HG03460 (cell line): ENCODE measurements at regions not wholly inside any gene's neighbourhood (a gene's known extent, or its start where the extent isn't known, plus 50 kb on each side); places are given as distances from the start of the nearest gene placed in this dataset.
"Not testable (repeated sequence)": the region's sequence is repeated elsewhere in the genome, so short reads cannot be mapped to it uniquely, and the experiment has no call there.

Experiments used
- ATAC-seq: cut with Tn5 transposase; IDR thresholded peaks from one replicate; pipeline ENCODE4 v1.9.1; 2021; ENCODE audit not compliant: unreplicated experiment

DNA sequence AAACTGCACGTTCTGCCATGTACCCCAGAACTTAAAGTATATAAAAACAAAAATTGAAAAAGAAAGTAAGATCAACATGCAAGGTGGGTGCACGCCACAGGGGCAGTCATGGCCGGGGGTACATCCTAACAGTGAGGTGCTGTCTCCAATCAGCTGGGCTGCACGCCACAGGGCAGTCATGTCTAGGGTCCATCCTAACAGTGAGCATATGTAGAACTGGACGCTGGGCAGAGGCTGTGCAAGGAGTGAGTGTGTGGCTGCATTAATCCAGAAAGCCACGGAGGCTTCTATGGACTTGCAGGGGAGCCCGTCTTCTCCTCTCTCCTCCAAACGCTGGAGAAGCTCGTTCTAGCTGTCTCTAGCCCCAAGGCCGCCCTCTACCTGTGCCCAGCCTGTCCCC, 1105.0 kb downstream of the BRD1 start:
- ATAC-seq = no peak

DNA sequence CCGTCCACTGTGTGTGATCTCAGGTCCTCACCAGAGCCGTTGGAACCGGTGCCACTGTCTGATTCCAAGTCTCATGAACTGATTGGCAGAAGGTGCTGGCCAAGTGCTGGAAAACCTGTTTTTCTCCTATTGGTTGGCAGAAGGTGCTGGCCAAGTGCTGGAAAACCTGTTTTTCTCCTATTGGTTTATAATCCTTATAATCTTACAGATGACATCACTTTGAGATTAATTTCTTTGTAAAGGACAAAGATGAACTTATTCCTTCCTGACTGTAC, 1106.3 kb downstream of the BRD1 start:
- no peak for ATAC-seq

DNA sequence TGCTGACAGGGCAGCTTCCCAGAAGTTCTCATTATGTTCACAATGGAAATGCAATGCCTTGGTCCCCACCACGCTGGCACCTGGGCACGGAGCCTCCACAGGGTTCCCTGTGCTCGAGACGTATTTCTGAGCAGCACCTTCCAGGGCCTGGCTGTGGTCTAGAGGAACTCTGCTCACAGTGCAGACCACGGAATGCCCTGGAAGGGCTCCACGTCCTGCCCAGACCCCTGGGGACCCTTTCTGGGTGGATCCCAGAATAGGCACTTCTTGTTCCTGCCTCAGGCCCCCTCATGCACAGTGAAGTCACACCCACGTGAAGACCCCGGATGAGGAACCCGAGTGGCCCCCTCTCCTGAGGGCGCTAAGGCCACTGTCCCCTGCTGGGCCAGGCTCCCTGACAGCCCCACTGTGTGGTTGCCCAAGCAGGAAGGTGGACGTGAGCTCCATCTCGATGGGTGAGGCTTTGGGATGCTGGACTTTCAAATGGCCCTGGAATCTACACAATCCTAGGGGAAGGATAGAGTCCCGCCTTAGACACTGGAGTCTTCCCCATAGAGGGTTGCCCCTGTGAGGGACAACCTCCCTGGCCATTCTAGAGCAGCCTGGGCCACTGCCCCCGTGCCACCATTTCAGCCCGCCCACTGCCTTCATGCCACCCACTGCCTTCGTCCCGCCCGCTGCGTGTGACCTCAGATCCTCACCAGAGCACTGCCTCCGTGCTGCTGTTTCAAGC, 1106.8 kb downstream of the BRD1 start:
- no peak for ATAC-seq

DNA sequence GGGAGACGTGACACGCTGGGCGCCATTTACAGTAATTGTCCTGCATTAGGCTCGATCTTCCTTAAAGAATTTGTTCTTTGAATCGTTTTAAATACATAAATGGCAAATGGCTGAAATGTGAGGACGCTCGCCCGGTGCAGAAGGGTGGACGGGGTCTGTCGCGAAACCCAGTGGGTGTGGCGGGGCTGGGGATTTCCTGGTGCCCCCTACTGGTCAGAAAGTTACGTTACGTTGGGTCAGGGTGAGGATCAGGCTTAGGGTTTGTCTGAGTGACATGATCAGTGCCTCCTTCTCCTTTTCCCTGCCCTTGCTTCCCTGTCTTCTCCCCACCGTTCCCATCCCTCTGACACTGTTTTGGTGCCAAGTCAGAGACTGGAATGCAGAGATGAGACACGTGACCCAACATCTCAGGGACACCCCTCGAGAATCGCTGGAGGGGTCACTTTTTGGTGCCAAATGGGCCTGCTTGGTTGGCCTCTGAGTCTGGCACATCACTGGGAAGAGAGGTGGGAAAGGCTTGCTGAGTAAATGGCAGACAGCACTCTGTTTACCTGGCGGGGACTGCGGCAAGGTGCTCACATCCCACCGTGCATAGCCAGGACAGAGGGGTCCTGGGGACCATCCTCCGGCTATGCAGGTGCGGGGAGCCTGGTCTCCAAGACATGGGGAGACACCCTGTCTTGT, 1107.6 kb downstream of the BRD1 start:
- ATAC-seq = no peak

DNA sequence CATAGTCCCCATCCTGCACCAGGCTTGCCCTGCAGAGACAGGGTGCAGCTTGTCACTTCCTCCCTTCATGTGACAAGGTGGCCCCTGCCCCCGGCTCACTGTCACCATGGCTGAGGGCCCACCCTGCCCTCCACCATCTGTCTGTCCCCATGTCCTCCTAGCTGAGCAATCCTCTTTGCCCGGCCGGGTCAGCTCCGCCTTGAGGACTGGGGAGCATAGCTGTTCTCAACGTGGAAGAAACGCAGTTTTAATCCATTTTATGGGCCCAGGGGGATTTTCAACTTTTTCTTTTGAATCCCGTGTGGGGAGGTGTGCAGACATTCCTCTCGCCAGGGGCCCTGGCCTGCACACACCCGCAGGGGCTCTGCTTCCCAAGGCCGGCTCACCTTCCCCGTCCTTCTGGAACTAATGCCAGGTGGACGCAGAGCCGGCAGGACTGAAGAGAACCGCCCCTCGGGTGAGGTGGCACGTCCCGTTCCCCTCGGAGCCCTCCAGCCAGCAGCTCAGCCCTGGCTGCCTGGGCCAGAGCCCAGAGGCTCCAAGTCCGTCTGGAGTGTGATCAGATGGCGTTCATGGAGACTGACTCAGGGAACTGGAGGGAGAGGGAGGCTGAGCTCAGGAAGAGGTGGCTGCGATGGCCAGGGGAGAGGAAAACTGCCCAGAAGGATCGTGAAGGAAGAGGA, 1108.7 kb downstream of the BRD1 start:
- no peak for ATAC-seq

DNA sequence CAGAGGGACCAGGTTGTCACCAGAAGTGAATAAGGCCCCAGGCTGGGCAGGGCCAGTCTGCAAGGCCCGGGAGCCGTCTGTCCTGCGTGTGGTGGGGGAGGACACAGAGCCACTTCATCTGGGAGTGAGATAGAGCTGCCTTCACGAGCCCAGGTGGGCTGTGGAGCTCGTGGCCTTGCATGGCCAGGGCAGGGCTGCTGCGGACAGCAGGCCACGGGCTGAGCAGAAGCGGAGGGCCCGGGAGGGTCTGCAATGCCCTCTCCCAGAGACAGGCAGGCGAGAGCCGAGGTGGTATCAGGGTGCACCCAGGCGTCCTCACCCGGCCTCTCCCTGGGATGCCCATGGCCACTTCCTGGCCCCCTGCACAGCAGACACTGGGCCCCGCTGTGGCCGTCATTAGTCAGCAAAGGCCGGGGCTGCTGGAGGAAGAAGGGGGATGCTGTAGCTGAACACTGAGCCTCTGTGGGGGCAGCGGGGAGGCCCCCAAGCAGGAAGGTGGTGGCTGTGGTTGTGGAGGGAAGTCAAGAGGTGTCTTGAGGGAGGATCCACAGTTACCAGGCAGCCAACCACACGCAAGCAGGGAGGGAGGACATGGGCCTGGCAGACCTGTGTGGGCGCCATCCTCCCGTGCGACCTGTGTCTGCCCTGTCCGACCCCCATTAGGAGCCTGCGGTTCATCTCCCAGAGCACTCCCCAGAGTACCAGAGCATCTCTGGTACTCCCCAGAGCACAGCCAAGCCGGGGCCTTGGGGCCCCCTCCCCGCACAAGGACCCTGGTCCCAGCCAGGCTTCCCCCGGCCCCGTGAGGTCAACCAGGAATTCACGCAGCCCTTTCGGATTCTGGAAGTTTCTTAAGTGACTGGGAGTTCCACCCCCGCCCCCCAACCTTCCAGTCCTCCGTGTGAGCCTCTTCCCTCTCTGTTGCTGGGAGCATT, 1109.5 kb downstream of the BRD1 start:
- no peak for ATAC-seq

DNA sequence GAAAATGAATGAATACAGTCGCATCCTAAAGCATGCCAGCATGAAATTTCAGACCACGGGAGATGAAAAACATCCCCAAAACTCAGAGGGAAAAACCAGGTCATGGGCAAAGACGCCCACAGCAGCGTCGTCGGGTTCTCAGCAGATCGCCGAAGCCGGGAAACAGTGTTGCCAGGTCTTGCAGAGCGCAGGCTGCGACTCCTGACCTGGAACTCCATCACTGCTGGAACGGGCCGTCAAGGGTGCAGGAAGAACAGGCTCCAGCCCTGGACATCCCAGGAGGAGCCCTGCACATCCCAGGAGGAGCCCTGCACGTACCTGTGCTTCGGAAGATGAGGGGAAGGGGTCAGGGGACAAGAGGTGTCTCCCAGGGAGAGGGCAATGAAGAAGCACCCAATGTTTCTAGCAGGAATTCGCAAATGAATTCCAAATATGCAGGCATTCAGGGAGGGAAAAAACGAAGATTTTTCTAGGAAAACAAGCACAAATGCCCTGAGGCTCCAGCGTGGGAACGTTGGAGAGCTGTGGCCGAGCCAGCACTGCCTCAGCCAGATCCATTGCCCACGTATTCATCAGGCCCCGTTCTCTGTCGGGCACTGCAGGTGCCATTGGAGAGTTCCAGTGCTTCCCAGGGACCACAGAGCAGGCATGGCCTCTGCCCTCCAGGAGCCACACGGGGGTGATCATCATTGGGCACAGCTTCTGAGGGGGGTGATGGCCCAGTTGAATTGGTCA, 1110.4 kb downstream of the BRD1 start:
- ATAC-seq = no peak

DNA sequence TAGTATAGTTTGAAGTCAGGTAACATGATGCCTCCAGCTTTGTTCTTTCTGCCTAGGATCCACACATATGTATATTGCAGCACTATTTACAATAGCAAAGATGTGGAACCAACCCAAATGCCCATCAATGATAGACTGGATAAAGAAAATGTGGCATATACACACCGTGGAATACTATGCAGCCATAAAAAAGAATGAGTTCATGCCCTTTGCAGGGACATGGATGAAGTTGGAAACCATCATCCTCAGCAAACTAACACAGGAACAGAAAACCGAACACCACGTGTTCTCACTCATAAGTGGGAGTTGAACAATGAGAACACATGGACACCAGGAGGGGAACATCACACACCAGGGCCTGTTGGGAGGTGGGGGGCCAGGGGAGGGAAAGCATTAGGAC, 1111.5 kb downstream of the BRD1 start:
- not testable (repeated sequence) for ATAC-seq

DNA sequence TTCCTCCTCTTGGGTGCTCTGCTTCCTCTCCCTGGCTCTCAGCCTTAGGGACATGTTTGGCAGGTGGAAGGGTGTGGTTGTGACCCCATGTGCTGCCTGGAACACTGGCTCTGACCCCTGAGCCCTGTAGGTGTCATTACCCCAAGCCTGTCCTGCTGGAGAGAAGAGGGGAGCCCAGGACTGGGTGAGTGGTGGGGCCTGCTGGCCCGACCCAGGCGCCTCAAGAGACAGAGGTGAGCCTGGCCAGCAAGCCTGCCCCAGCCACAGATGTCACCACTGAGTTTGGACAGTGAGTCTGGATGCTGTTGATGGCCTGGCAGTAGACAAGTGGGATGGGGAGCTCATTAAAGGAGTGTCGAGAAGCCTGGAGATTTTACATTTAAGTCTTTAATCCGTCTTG, 1112.2 kb downstream of the BRD1 start:
- no peak for ATAC-seq

DNA sequence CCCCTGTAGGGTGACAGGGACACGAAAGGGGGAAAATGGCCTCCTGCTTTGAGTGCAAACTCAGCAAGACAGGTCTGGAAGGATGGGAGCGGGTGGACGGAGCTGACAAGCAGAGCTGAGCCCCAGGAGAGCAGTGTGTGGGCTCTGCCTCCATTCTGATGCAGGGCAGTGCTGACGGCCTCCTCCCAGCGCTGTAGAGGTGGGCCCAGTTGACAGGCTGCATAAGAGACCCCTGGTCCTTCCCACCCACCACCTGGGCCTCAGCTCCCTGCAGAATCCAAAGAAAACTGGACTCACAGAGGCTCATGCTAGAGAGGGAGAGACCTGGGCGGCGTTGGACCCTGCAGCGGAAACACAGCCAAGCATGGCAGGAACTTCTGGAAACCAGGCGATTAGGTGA, 1113.4 kb downstream of the BRD1 start:
- ATAC-seq = no peak

DNA sequence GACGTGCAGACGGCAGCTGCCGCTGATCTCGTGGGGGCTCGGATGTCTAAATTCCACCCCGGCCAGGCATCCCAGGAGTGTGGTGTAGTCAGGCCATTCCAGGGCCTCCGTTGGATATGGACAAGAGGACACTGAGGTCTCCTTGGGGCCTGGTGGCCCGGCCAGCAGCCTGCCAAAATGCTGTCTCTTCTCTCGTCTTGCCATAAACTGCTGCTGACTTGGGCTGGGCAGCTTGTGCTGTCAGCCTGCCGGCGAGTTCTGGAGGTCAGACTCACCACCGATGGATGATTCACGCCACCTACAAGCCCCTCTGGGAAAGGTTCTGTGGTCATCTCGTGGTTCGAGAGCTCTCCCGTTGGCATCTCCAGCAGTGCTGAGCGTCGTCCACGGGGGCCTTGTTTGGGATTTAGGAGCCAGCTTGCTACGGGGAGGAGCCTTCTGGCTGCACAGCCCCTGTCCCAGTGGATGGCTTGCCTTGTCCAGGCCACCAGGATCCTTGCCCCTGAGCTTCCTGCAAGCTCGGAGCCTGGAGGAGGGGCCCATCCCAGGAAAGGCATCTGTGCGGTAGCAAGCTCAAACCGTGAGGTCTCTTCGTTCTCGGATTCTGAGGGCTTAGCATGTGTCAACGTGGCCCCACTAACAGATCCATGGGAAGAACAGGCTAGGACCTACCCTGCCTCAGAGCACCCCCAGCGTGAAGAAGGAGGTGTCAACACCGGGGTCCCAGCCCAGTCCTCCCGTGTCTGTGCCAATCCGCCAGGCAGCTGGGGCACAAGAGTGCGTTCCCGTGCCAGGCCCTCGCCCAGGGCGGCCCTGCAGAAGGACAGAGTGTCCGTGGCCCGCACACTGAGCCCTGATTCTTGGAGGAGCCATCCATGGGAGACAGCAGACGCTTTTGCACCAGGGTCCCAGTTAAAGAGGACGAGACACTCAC, 1114.1 kb downstream of the BRD1 start:
- ATAC-seq = no peak

DNA sequence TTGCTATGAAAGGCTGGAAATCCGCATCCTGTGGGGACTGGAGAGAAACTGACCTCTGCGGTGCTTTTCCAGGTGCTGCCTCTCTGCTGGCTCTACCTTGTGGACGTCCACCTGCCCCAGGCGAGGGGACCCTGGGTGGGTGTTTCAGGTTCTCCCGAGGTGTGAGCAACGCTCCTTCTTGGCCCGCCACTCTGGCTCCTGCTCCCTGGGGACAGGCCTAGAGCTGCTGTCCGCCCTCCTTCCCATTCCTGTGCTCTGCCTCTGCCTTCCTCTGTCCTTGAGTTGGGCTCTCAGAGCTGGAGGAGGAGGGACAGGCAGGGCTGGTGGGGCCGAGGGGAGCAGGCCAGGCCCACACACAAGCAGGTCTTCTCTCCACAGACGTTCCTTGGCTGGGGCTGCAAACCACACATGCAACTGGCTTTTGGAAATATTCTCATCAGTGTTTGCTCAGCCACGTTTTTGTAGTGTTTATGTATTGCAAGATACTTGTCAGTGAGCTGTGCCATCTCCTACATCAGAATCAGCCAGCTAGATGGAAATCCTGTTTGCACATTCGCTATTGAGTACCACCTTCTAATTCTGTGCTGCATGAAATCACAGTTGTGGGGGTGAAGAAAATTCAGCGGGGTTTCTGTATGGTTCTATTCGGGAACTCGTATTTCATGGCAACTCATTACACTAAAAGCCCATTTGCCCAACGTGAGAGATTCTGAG, 1115.0 kb downstream of the BRD1 start:
- ATAC-seq = no peak

DNA sequence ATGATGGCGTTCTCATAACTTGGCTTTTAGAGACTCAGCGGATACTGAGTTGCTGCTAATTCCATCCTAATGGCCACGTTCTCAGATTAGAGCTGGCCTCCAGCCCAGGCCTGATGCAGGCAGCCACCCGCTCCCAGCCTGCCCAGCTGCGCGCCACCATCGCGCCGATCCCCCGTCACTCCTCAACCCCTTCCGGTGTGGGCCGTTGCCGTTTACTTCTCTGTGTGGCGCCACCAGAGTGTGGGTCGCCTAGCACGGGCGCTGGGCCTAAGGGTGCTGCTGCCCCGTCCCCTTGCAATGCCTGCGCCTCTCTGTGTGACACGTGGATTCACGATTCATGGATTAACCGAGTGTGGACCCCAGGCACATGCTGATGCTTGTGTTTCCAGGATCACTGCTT, 1116.0 kb downstream of the BRD1 start:
- ATAC-seq = no peak

DNA sequence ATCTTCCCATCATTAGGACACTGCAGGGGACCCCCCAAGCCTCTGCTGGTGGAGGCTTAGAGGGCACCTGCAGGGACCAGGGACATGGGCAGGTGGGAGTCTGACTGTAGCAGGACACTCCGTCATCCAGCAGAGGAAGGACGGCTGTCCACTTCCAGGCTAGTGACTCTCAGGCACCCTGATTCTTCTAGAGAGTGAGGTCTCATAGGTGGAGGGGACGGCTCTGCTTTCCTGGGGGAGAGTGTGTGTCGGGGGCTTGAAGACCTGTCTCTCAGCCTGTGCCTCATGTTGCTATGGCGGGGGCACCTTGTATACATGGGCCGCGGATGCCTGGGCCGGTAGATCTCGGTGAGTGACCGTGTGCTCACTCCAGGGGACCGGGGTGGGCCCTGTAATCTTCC, 1116.6 kb downstream of the BRD1 start:
- ATAC-seq = no peak

DNA sequence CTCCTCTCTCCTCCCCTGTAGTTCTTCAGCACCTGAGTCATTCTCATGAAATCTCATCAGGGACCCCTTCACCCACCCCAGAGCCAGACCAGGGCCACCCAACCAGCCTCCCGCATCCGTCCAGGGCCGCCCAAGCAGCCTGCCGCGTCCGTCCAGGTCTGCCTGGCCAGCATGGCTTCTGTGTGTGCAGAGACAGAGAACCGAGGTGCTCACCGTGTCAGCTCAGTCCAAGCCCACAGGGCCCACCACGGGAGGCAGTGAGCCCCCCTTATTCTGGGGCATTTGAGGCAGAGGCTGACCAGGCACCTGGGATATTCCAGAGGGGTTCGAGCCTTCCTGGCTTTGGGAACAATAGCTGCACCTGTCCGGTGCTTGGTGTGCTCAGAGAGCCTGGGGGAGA, 1117.3 kb downstream of the BRD1 start:
- ATAC-seq = no peak

DNA sequence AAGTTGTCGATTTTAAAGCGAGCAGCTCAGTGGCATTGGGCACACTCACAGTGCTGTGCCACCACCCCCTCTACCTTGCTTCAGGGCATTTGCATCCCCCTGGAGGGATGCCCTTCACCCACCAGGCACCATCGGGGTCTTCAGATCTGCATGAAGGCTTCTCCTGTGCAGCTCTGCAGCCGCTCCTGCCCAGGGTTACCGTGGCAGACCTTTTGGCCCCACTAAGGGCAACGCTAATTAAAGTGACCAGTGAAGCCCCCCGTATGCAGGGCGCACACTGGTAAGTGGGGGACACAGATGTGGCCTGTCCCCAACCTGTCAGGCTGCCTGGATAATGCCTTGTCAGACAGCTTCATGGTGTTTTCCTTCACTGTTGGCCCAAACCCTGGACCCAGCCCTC, 1117.7 kb downstream of the BRD1 start:
- no peak for ATAC-seq

DNA sequence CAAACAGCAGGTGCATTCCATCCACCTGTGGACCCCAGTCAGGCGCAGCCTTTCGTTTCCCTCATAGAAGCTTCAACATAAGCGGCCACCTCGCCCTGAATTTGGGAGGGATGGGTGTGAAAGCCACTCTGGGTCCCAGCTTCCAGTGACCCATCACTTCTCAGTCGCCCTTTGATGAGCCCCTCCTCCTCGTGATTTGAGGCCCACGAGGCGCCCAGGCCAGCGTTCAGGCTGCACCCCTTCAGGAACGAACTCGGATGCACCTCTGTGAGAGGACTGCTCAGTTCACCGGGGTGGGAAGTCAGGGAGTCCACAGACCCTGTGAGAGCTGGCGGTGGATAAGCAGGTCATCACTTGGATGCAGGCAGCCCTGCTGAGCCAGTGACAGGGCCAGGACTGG, 1118.2 kb downstream of the BRD1 start:
- no peak for ATAC-seq

DNA sequence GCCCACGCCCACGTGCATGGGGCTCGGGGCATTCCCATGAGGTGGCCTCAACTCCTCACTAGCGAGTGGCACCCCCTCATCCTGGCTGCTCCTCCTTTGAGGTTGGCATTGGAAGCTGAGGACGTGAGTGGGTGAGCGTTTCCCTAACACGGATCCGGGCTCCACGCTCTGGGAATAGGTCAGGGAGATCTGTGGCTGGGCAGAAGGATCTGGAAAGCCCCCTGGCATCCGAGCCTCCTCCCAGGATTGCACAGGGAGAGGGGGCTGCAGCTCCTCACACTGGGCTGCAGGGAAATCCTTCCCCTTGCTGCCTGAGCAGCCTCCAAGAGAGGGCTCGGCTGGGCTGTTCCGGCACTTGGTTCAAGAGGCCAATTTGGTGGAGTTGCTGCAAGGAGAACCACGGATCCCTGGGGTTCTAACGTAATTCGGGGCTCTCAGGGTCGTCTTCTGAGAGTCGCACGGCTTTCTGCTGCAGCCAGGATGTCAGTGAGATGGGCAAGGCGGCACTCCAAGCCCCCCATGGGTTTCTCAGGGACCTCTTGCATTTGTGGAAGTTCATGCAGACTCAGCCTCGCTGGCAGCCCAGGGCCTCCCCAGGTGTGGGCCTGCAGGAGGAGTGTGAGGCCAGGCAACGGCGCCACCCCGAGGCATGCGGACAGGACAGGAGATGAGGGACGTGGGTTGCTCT, 1119.0 kb downstream of the BRD1 start:
- no peak for ATAC-seq
